IMR-90 (cell line): ENCODE measurements at regions not wholly inside any gene's neighbourhood (a gene's known extent, or its start where the extent isn't known, plus 50 kb on each side); places are given as distances from the start of the nearest gene placed in this dataset.

Experiments
- ATAC-seq: fragments of 200-7000 bp; cut with Tn5 transposase; 2 replicates; pipeline ENCODE4 v1.9.1; 2020; ENCODE audit warnings: low read depth, mild to moderate bottlenecking, moderate library complexity
- BruUV-seq: library from RNA; stranded (reverse); fragments of 400-500 nt; replicated peaks from 2 replicates; lab custom pipeline; 2021; lab: Mats Ljungman, UMichigan
- CTCF ChIA-PET: fragments of 300-600 bp; formaldehyde crosslinking; extraction: SDS; loops from one replicate; lab custom pipeline; 2021; ENCODE audit warnings: antibody characterized with exemption; lab: Yijun Ruan, JAX
- POLR2A ChIA-PET: fragments of 300-600 bp; sonication (Branson Sonifier 250); formaldehyde crosslinking; loops from one replicate; lab custom pipeline; 2022; ENCODE audit warnings: antibody characterized with exemption; ENCODE audit not compliant: unreplicated experiment; lab: Charles Lee
- DNase-seq: peaks from one replicate; pipeline ENCODE4 v3.0.0; 2013
- H2AFZ ChIP-seq: replicated peaks from 2 replicates; pipeline ENCODE3; 2013; ENCODE audit warnings: low read length, mild to moderate bottlenecking; ENCODE audit not compliant: poor library complexity
- H2AK5ac ChIP-seq: 2 replicates; pipeline ENCODE4 v1.6.1; 2013; ENCODE audit warnings: low read depth, low read length, inconsistent platforms
- H2AK9ac ChIP-seq: replicated peaks from 2 replicates; pipeline ENCODE3; 2013; ENCODE audit warnings: mild to moderate bottlenecking, low read depth, low read length, moderate library complexity; ENCODE audit not compliant: poor library complexity
- H2BK120ac ChIP-seq: 2 replicates; pipeline ENCODE4 v1.6.1; 2013; ENCODE audit warnings: low read depth, low read length, inconsistent platforms
- H2BK15ac ChIP-seq: 3 replicates; pipeline ENCODE4 v1.6.1; 2013; ENCODE audit warnings: low read depth, low read length, inconsistent platforms
- H2BK20ac ChIP-seq: 2 replicates; pipeline ENCODE4 v1.6.1; 2013; ENCODE audit warnings: low read depth, mild to moderate bottlenecking, inconsistent platforms, low read length, moderate library complexity
- H2BK5ac ChIP-seq: 2 replicates; pipeline ENCODE4 v1.6.1; 2013; ENCODE audit warnings: mild to moderate bottlenecking, low read depth, low read length, inconsistent platforms; ENCODE audit not compliant: poor library complexity, severe bottlenecking
- H3K14ac ChIP-seq: replicated peaks from 2 replicates; pipeline ENCODE4 v1.6.1; 2013; ENCODE audit warnings: low read depth, low read length, inconsistent platforms
- H3K18ac ChIP-seq: 2 replicates; pipeline ENCODE4 v1.6.1; 2013; ENCODE audit warnings: low read depth, low read length, control low read depth
- H3K23ac ChIP-seq: 2 replicates; pipeline ENCODE4 v1.6.1; 2013; ENCODE audit warnings: low read depth, low read length, inconsistent platforms
- H3K27ac ChIP-seq: 2 replicates; pipeline ENCODE4 v1.5.1; 2013; ENCODE audit warnings: mild to moderate bottlenecking, control low read depth, low read length; ENCODE audit not compliant: insufficient read depth
- H3K27me3 ChIP-seq: 2 replicates; pipeline ENCODE4 v1.6.1; 2013; ENCODE audit warnings: low read length; ENCODE audit not compliant: control insufficient read depth, insufficient read depth
- H3K36me3 ChIP-seq: 2 replicates; pipeline ENCODE4 v1.6.1; 2013; ENCODE audit warnings: low read length, mixed read lengths; ENCODE audit not compliant: control insufficient read depth, insufficient read depth
- H3K4ac ChIP-seq: 2 replicates; pipeline ENCODE4 v1.6.1; 2013; ENCODE audit warnings: low read depth, low read length, inconsistent platforms
- H3K4me1 ChIP-seq: 2 replicates; pipeline ENCODE4 v1.6.1; 2013; ENCODE audit warnings: low read length, mixed read lengths; ENCODE audit not compliant: control insufficient read depth, insufficient read depth
- H3K4me2 ChIP-seq: 2 replicates; pipeline ENCODE4 v1.6.1; 2013; ENCODE audit warnings: low read depth, mild to moderate bottlenecking, control low read depth, low read length, moderate library complexity
- H3K4me3 ChIP-seq: 2 replicates; pipeline ENCODE4 v1.5.1; 2013; ENCODE audit warnings: low read depth, mild to moderate bottlenecking, control low read depth, low read length, moderate library complexity; ENCODE audit not compliant: insufficient read depth
- H3K56ac ChIP-seq: 2 replicates; pipeline ENCODE4 v1.6.1; 2013; ENCODE audit warnings: low read length, inconsistent platforms; ENCODE audit not compliant: insufficient read depth; ENCODE audit errors: extremely low read depth
- H3K79me1 ChIP-seq, 2 experiments: 2 replicates each; pipeline ENCODE4 v1.6.1; 2013; ENCODE audit warnings: low read length in 2 of 2, inconsistent platforms in 1 of 2, low read depth in 1 of 2
- H3K9ac ChIP-seq: 2 replicates; pipeline ENCODE4 v1.6.1; 2013; ENCODE audit warnings: low read depth, low read length, control low read depth
- H3K9me1 ChIP-seq: 2 replicates; pipeline ENCODE4 v1.6.1; 2013; ENCODE audit warnings: low read length, inconsistent platforms; ENCODE audit not compliant: insufficient read depth
- H3K9me3 ChIP-seq: 2 replicates; pipeline ENCODE4 v1.6.1; 2013; ENCODE audit warnings: low read length; ENCODE audit not compliant: control insufficient read depth, insufficient read depth
- H4K20me1 ChIP-seq: 2 replicates; pipeline ENCODE4 v1.6.1; 2013; ENCODE audit warnings: low read length, inconsistent platforms; ENCODE audit not compliant: insufficient read depth
- H4K5ac ChIP-seq: 2 replicates; pipeline ENCODE4 v1.6.1; 2013; ENCODE audit warnings: mild to moderate bottlenecking, low read depth, low read length, control low read depth
- H4K8ac ChIP-seq, 2 experiments: 2 replicates each; pipeline ENCODE4 v1.6.1; 2013; ENCODE audit warnings: low read depth in 2 of 2, low read length in 2 of 2, control low read depth in 1 of 2, inconsistent platforms in 1 of 2
- H4K91ac ChIP-seq: 2 replicates; pipeline ENCODE4 v1.6.1; 2013; ENCODE audit warnings: low read depth, low read length, inconsistent platforms; ENCODE audit not compliant: insufficient read depth
- BHLHE40 ChIP-seq: fragments of 150-350 bp; IDR thresholded peaks from 2 replicates; pipeline ENCODE4 v1.6.1; 2016; ENCODE audit warnings: mild to moderate bottlenecking, low read depth, low read length
- CEBPB ChIP-seq: IDR thresholded peaks from 2 replicates; pipeline ENCODE4 v1.6.1; 2012; ENCODE audit warnings: low read depth, low read length, improper control_type of control experiment
- FOS ChIP-seq: fragments of 150-350 bp; IDR thresholded peaks from 2 replicates; pipeline ENCODE4 v1.6.1; 2016; ENCODE audit warnings: low read depth, low read length
- MAFK ChIP-seq: IDR thresholded peaks from 2 replicates; pipeline ENCODE4 v1.6.1; 2012; ENCODE audit warnings: low read depth, low read length, improper control_type of control experiment
- MAZ ChIP-seq: IDR thresholded peaks from 2 replicates; pipeline ENCODE4 v1.6.1; 2012; ENCODE audit warnings: low read depth, mild to moderate bottlenecking, low read length, improper control_type of control experiment, moderate library complexity, borderline replicate concordance
- NFE2L2 ChIP-seq: fragments of 150-350 bp; IDR thresholded peaks from 2 replicates; pipeline ENCODE4 v1.6.1; 2016; ENCODE audit warnings: low read depth, mild to moderate bottlenecking, low read length
- POLR2A ChIP-seq: IDR thresholded peaks from 2 replicates; pipeline ENCODE4 v1.6.1; 2012; ENCODE audit warnings: mild to moderate bottlenecking, low read depth, low read length
- RAD21 ChIP-seq: IDR thresholded peaks from 2 replicates; pipeline ENCODE4 v1.6.1; 2012; ENCODE audit warnings: low read length, improper control_type of control experiment
- RCOR1 ChIP-seq: IDR thresholded peaks from 2 replicates; pipeline ENCODE4 v1.6.1; 2012; ENCODE audit warnings: mild to moderate bottlenecking, low read length, improper control_type of control experiment; ENCODE audit not compliant: insufficient replicate concordance
- RFX5 ChIP-seq: IDR thresholded peaks from 2 replicates; pipeline ENCODE4 v1.8.0; 2012; ENCODE audit warnings: low read depth, mild to moderate bottlenecking, low read length, moderate library complexity
- SMC3 ChIP-seq: fragments of 150-350 bp; IDR thresholded peaks from 2 replicates; pipeline ENCODE4 v1.6.1; 2016; ENCODE audit warnings: low read depth, mild to moderate bottlenecking, antibody characterized with exemption, low read length, moderate library complexity
- WGBS, 2 experiments: methylation state at CpG; one replicate each; pipeline versions ENCODE4 v1.1.5 to v1.1.7; 2013; ENCODE audit warnings: missing lambda C conversion rate in 2 of 2; ENCODE audit not compliant: insufficient read length in 1 of 2; ENCODE audit errors: extremely low coverage in 2 of 2; 5-methylcytosine and 5-hydroxymethylcytosine counted together
- dilution Hi-C: fragments of 300-500 bp; cut with HindIII; formaldehyde crosslinking; loops from one replicate; pipeline ENCODE4 v1.14.3; 2018; ENCODE audit warnings: low sequenced_read_pairs; ENCODE audit not compliant: unreplicated experiment
- in situ Hi-C: fragments of 300-500 bp; cut with MboI; formaldehyde crosslinking; loops from 3 replicates; pipeline ENCODE4 v1.14.3; 2019; ENCODE audit warnings: low sequenced_read_pairs, inconsistent platforms, mixed read lengths
- intact Hi-C: fragments of 100-400 bp; cut with micrococcal nuclease; formaldehyde crosslinking; loops from 2 replicates; pipeline ENCODE4 v1.10.0; 2022

DNA sequence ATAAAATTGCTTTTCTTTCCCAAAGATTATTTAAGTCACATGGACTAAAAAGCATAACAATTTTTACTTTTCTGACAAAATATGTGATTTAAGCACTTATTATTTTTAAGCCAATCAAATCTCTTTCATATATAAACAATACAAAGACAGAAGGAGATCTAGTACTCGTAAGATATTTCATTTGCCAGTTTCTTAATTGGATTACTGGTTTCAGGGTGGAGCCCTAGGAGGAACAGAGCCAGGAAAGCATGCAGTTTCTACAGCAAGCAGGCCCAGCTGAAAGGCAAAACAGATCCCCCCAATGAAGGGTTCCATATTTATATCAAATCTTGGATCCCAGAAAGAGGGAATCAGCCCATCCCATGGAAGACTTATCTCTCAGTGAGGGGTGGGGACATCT, 177.0 kb downstream of the KIF18A start:
- CTCF ChIA-PET: interaction anchor here (0.6 kb wide), 1 partner anchor 15 kb away, joined by 3 read pairs; no protein-coding TSS in a partner anchor
- in situ Hi-C loops: loop anchor here (10.0 kb wide), 2 partner anchors 216 to 1404 kb away; no protein-coding TSS in a partner anchor
- peak overlapping the region; percentile 68; the same call in 1 of the 2 replicates for H2BK20ac ChIP-seq

More for the DNA sequence above, 177.0 kb downstream of the KIF18A start:
- Histone ChIP-seq H2AFZ (no peak overlapping the region), H3K4ac (peak overlapping the region; percentile 65), H3K27me3 (no peaks in the 10 kb centered on the region), H2BK5ac (peak overlapping the region; percentile 32), H3K79me1 (peaks cover 4 to 5% of the 10 kb centered on the region in 2 experiments; a peak in 3 of 4 replicates), H3K56ac (no peak overlapping the region), H3K4me2 (no peak overlapping the region), H3K9me1 (peaks cover 2% of the 10 kb centered on the region), H4K5ac (peak overlapping the region; percentile 13; the same call in 1 of the 2 replicates), H4K20me1 (no peaks in the 10 kb centered on the region), H3K4me1 (peaks cover 12% of the 10 kb centered on the region), H2BK120ac (peak overlapping the region; percentile 97), H3K9me3 (no peaks in the 10 kb centered on the region), H4K91ac (peak overlapping the region; percentile 55), H3K18ac (peak overlapping the region; percentile 31), H3K23ac (no peak overlapping the region), H3K9ac (no peak overlapping the region), H2AK5ac (peak overlapping the region; percentile 36; the same call in 1 of the 2 replicates), H3K14ac (peak overlapping the region; percentile 37), H3K27ac (no peak overlapping the region), H2BK15ac (peak overlapping the region; percentile 54; the same call in 2 of the 3 replicates), H4K8ac (peak overlapping the region; percentile 22 to 67; a peak in 2 of 4 replicates), H3K4me3 (no peak overlapping the region), H3K36me3 (no peaks in the 10 kb centered on the region), H2AK9ac (no peak overlapping the region)
- BruUV-seq: no TSS peak
- intact Hi-C loops (loop anchor here (10.0 kb wide), 4 partner anchors 534 to 1404 kb away; no protein-coding TSS in a partner anchor), dilution Hi-C loops (no loop called here)
- DNase-seq: no peak
- POLR2A ChIA-PET: no interaction called here
- TF ChIP-seq RAD21 (no peak), MAZ (no peak), RFX5 (no peak), NFE2L2 (no peak), POLR2A (no peak), BHLHE40 (no peak), CEBPB (no peak), FOS (no peak), SMC3 (no peak), MAFK (no peak), RCOR1 (no peak)
- ATAC-seq: no peak
- no CpG with 5 or more reads among the region's 1 CpG for WGBS, 2 experiments
